ENCODE measurements at regions not wholly inside any gene's neighbourhood (a gene's known extent, or its start where the extent isn't known, plus 50 kb on each side); places are given as distances from the start of the nearest gene placed in this dataset.

DNA sequence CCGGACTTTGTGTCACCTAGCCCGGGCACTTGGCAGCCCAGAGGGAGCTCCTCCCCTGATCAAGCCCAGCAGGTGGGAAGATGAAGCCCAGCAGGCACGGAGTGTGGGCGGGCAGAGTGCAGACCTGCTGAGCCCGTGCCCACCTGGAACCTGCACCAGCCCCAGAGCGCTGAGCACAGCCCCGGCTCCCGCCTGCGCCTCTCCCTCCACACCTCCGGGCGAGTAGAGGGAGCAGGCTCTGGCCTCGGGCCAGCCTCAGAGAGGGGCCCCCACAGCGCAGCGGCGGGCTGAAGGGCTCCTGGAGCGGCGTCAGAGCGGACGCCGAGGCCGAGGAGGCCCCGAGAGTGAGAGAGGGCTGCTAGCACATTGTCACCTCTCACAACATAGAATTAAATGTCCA lies 257.7 kb downstream of the VGLL3 start:
- no peak for DNase-seq (ENCODE audit: low spot score)

DNA sequence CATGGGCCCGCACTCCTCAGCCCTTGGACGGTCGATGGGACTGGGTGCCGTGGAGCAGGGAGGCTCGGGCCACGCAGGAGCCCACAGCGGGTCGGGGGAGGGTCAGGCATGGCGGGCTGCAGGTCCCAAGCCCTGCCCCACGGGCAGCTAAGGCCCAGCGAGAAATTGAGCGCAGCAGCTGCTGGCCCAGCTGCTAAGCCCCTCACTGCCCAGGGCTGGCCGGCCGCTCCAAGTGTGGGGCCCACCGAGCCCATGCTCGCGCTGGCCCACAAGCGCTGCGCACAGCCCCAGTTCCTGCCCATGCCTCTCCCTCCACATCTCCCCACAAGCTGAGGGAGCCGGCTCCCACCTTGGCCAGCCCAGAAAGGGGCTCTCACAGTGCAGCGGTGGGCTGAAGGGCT lies 259.4 kb downstream of the VGLL3 start:
- DNase-seq (ENCODE audit: low spot score), result no peak

DNA sequence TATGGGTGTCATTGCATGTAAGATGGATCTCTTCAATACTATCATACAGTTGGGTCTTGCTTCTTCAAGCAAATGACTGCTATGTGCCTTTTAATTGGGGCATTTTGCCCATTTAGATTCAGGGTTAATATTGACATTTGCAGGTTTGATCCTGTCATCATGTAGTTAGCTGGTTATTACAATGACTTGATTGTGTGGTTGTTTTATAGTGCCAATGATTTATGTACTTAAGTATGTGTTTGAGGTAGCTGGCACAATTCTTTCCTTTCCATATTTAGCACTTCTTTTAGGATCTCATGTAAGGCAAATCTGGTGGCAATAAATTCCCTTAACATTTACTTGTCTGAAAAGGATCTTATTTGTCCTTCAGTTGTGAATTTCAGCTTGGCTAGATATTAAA lies 267.5 kb downstream of the VGLL3 start:
- DNase-seq (ENCODE audit: low spot score), result no peak

DNA sequence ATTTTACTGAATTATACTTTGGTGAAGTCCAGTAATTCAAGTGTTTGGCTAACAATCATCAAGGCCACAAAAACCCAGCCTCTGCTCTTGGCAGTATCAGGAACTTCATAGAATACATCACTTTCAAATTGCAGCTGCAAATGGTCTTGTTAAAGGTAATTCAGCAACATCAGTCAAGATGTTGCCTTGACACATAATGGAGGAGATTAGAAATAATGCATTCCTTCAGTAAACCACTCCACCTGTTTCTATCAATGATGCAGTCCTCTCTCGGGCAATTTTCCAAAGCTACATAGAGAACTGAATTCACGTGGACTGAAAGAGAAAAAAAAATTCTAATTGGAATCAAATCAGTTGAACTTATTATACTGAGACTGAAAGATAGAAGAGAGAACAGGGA lies 279.3 kb downstream of the VGLL3 start:
- no peak for DNase-seq (ENCODE audit: low spot score)

DNA sequence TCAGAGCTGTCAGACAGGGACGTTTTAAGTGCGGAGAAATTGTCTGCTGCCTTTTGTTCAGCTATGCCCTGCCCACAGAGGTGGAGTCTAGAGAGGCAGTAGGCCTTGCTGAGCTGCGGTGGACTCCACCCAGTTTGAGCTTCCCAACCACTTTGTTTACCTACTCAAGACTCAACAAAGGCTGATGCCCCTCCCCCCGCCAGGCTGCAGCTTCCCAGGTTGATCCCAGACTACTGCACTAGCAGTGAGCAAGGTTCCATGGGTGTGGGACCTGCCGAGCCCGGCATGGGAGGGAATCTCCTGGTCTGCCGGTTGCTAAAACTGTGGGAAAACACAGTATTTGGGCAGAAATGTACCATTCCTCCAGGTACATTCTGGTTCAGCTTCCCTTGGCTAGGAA lies 282.1 kb downstream of the VGLL3 start:
- no peak for DNase-seq (ENCODE audit: low spot score)

DNA sequence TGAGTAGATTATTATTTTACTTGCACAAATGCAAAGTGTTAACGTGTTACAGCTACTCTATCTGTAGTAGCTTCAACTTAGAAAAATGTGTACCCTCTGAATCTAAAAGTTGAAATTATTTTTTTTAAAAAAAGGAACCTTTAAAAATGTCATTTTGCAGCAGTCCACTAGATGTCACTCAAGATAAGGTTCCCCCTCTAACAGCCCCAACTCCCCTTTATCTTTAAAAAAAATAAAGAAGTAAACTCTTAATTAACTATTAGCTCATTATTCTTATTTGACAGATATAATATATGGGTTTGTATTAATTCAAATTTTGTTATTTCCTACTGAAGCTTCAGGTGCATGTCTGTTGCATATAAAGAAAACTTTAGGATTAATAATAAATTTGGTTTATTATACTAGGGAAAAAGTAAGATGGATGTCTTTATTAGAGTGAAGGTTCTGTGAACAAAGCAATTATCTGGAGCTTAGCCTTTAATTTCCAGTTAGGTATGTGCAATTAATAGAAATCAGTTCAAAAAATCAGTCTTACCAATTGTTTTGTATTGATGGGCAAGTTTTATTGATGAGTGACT lies 288.5 kb downstream of the VGLL3 start:
- peak; percentile 18 for DNase-seq (ENCODE audit: low spot score)

DNA sequence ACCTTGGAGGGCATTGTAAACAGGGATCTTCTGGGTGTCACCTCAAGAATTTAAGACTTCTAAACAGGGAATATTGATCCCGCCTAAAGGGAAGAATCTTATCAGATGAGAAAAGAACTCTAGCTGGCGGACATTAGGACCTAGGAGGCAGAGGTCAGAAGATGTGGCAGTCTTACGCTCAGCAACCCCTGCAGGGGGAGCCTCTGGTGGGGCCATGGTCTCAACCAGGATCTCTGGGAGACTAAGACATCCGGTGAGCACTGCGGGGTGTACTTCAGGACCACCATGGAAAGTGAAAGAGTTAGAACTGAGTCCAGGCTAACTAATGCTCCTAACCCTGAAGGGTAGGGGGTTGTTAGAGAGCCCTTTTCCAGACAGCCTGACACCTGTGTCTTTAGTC lies 295.2 kb downstream of the VGLL3 start:
- no peak for DNase-seq (ENCODE audit: low spot score)

DNA sequence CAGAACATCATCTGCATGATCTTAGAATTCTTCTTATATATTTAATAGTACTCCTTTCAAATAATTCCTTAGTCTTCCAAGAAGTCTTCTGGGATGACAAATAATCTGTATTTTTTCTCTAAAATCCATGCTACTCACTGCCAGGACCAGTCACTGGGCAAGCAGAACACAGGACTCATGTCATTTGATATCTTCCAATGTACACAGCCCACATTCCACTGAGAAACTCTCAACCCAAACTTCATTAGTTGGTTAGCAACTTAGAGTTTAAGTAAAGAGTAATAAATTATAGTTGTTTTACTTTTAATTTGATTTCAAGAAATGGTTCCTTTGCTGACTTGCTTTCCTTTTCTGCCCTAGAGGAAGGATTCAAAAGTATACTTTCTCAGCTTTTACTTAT lies 317.0 kb downstream of the VGLL3 start:
- DNase-seq (ENCODE audit: low spot score), result no peak

DNA sequence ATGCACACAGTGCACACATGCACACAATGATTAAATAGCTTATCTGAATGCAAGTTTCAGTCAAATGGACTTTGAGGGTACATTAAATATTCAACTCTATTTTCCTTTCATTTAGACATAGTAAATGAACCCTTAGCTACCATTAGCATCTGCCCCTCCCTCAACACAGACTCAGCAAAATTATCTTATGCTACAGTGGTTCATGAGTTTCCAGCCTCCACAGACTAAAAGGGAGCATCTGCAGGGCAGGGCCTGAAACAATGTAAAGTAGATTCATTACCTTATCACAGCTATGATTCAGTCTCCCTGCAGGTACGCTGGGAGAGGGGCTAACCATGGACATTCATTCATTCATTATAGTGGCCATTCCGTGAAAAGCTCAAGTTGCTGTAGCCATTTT lies 329.1 kb downstream of the VGLL3 start:
- no peak for DNase-seq (ENCODE audit: low spot score)

DNA sequence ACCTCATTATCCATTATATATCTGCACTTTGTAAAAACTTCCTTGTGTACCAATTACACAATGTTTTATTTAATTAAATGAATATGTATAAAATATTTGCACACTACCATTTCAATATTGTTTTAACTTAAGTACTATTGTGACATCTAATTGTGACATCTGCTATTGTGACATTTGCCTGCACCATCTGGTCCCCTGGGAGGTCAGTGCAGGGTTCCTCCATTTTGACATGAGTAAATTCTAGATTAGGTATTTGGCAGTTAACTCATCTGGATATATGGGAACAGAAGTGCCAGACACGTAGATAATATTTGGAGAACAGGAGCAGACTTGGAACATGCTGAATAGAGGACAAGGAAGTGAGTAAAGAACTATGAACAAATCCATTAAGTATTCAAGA lies 332.1 kb downstream of the VGLL3 start:
- no peak for DNase-seq (ENCODE audit: low spot score)

DNA sequence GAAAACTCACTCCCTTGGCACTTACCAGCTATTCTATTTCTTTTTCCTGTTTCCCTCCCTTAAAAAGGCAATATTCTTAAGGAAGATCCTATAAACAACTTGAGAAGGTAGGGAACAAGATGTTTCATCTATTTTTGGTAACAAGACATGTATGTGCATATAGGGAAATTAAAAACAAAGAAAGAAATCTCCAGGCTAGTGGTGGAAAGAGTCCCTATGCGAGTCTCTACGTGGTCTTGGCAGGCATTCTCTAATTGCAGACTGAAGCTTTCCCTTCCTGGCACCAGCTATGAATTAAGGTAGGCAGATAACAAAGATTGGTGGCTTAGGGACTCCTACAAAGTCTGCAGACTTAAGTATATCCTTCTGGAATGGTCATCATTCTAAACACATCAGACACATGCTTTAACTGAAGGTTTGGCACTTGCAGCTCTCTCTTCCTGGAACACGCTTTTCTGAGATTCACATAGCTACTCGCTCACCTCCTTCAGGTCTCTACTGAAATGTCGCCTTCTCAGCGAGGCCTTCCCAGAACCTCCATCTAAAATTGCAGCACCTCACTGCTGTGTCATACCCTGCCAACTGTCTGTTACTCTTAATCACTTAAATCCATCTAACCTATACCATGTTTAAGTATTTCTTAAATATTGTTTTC lies 336.0 kb downstream of the VGLL3 start:
- DNase-seq (ENCODE audit: low spot score), result no peak

DNA sequence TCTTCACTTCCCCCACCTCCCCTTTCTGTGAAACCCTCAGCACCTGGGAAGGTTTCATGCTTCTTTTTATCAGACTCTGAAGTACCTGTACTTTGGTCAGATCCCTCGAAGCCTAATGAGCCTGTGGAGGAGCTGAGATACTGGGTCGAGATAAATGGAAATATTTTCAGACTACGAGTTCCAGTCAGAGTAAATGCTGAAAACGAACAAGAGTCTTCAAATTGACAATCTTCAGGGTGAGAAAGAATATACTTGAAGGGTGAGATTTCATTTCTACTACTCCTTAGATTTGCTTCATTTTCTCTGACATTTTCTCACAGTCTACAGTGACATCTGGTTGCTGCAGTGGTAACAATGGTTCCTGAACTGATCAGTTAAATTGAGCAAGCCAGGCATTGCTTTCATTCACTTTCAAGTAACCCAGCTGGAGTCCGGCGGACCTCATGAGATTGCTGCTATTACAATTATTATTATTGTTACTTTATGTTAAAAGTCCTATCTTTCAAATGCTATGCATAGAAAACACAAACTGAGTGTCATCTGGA lies 337.2 kb downstream of the VGLL3 start:
- no peak for DNase-seq (ENCODE audit: low spot score)

DNA sequence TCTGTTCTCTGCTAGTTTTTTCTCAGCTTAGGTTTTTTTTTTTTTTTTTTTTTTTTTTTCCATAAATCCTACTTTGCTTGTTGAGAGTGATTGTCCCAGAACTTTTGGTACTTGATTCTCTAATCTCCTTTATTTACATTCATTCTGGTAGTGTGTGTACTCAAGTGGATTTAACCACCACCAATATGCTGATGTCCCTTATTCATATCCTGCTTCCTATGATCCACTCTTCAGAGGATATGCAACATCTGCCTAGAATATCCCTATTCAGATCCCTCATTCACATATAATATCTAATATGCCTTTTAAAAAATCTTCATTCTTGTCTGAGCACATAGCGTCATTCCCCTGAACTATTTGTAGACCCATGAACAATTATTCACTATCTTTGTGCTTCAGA lies 342.9 kb downstream of the VGLL3 start:
- DNase-seq (ENCODE audit: low spot score), result no peak

DNA sequence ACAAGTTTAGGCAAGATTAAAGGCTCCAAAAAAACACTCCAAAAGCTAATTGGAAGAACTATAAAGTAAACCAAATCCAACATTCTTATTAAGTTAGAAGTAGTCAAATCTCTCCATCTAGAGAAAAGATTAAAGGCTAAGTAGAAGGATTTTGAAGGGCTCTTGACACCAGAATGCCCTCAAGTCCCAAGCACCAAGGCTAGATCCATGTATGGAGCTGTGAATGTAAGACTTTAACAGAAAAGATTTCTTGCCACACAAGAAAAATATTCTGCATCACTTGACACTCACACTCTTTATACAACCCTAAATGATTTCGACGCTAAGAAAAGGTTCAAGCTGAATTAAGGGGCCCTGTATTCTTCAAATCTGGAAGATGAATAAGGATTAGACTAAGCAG lies 345.2 kb downstream of the VGLL3 start:
- DNase-seq (ENCODE audit: low spot score), result no peak

DNA sequence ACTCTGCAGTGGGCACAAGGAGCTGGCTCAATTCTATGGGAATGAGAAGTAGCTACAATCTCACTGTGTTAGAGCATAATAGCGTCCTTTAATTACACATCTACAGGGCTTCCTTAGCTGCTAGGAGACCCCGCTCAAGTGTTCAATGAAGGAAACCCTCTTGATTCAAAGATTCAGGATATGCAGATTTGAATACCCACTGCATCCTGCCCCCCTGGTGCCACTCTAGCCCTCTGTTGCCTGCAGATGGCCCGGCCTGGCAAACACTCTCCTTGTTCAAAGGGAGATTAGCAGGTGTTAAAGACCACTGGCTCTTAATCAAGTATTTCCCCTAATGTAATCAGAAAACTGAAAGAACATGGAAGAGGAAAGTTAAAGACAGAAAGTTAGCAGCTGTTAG lies 356.6 kb downstream of the VGLL3 start:
- no peak for DNase-seq (ENCODE audit: low spot score)

DNA sequence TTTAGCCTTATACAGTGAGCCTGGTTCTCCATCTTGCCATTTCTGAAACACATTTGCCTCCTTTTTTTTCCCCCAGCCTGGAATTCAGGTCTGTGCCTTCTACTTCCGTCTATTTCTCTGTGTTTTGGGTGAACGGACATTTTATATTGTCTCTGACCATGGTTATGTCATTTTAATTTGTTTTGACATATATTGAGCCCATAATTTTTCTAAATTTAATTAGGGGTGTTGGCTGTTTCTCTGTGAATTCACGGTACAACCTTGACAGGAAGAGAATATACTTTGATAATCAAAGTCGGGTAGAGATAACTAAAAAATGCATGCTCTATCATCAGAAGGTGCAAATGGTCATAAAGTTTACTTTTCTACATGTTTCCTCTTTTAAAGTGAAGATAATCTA lies 361.4 kb downstream of the VGLL3 start:
- DNase-seq (ENCODE audit: low spot score), result no peak

DNA sequence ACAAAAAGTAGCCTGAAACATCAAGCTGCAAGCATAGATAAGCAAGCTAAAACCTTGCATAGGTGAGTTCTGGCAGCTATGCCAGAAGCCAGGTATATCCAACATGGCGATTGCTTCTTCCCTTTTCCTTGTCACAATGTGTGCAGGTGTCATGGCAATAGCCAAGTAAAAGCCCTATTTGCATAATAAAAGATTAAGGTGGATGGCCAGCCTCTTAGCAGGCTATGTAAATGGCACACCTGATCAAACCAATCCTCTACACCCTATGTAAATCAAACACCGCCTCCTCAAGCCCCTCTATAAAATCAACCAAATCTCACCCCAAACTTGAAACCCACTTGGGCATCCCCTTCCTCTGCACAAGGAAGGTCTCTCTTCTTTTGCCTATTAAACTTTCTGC lies 366.8 kb downstream of the VGLL3 start:
- no peak for DNase-seq (ENCODE audit: low spot score)

DNA sequence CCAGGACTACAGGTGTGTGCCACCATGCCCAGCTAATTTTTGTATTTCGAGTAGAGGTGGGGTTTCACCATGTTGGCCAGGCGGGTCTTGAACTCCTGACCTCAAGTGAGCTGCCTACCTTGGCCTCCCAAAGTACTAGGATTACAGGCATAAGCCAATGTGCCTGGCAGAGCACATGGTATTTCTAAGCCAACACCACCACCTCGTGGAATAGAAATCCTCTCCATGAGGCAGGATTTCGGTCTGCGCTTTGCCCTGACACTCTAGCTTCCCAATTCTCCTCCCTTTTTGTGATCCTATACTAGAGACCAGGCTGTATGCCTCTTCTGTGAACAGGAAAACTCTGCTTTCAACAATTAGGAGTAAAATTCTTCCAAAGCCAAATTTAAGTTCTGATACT lies 372.2 kb downstream of the VGLL3 start:
- DNase-seq (ENCODE audit: low spot score), result no peak

DNA sequence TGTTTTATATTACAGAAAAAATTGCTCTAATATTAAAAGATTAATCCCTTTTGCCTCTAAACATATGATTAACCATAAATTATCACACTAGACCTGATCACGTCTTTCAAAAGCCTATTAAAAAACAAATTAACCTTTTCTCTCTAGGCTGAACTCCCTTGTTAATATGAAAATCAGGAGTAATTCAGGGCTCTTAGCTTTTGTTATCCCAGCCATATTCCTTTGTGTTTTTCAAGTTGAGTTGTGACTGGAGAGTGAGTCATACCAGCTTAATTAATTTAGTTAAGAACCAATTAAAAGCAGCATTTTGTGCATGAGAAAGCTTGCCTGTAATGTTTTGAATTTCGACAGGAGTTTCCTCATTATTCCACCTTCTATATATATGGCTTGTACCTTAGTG lies 385.8 kb downstream of the VGLL3 start:
- no peak for DNase-seq (ENCODE audit: low spot score)

DNA sequence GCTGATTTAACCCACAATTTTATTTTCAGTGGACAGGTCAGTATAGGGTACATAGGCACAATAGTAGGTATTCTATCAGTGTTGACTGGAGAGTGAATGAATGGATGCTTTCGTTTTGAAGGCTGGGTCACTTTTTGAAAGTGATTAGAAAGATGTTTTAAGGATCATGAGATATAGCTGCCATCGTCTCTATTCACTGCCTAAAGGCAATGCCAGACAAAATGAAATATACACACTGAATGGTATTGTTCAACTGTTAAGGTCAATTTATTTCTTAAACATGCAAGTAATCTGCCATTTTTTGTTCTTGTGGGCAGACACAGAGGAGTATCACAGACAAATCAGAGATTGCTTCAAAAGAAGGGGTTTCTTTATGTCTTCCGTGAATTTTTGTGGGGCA lies 395.3 kb downstream of the VGLL3 start:
- no peak for DNase-seq (ENCODE audit: low spot score)

DNA sequence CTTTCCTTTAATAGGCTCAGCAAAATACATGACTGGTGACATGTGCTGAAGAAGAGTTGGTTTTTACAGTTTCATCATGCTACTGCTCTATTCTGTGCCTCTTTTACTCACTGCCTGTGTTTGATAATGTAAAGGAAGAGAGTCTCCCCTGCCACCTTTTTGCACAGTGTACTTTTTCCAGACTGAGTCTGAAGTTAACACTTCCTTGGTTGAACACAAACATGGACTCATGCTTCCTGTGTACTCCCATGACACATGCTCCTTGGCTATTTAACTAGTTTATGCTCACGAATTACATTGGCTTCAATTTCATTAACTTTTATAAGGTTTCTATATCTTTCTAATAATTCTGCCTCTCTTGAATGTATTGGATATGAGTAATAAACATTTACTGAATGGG lies 396.1 kb downstream of the VGLL3 start:
- no peak for DNase-seq (ENCODE audit: low spot score)

DNA sequence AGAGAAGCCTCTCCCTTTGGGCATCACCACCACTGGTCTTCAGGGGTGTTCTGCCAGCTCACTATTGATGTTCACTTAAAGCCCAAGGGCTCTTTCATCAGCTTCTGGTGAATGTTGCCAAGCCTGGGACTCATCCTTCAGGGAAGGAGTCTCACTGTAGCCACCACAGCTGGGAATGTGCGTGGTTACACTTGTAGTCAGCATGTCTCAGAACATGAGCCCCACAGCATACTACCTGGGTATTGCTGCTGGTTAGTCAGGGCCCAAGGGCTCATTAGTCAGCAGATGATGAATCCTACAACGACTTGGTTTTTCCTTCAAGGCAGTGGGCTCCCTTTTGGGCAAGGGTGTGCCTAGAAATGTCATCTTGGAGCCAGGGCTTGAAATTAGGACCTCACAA lies 412.9 kb downstream of the VGLL3 start:
- DNase-seq (ENCODE audit: low spot score), result no peak

DNA sequence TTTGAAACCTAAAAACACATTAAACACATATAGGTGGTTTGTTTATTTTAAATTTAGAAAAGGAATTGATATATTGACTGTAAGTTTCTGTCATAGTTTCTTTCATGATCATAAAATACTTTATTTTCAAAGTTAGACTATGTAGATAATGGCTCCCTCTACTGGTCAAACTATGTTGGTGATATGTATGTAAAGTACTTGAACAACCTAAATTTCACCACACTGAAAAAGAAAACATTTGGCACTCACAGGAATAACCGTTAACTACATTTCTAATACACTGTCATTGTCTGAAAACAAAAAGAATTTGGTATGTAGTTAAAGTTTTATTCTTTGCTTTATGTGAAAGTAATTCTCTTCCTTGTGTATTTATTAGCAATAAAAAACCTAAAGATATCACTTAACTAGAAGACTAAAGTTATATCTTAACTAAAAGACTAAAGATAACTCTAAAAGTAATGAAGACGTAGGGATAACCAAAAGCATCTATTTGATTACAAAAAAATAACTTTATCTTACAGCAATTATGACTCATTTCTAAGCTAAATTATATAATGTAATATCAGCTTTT lies 427.5 kb downstream of the VGLL3 start:
- peak; percentile 38 for DNase-seq (ENCODE audit: low spot score)

DNA sequence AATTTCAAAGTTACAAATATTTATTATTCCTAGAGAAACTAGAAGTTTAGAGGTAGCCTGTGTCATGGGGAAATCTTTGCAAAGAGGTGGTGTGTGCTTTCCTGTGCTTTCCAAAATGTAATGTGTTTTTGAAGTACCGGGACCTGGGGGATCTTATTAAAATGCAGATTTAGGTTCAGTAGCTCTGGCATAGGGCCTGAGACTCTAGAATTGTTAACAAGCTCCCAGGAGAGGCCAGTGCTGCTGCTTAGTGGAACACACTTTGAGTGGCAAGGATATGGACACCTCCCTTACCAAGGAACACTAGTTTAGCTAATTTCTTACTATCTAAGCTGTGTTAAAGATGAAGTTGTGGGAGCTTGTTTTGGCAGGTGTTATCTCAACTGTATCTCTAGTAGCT lies 428.9 kb downstream of the VGLL3 start:
- DNase-seq (ENCODE audit: low spot score), result no peak
